SK-N-MC (cell line): ENCODE measurements at regions not wholly inside any gene's neighbourhood (a gene's known extent, or its start where the extent isn't known, plus 50 kb on each side); places are given as distances from the start of the nearest gene placed in this dataset.

Experiments used
- DNase-seq: peaks from one replicate; pipeline ENCODE4 v3.0.0-alpha.2; 2011; ENCODE audit warnings: low read depth, low spot score
- H3K27ac ChIP-seq: fragments of 200-600 bp; sonication (generic); 2 replicates; pipeline ENCODE4 v1.5.1; 2016; ENCODE audit warnings: mixed run types
- H3K36me3 ChIP-seq: fragments of 200-600 bp; sonication (generic); 2 replicates; pipeline ENCODE4 v1.6.1; 2017; ENCODE audit warnings: antibody characterized with exemption, low read length, mixed read lengths; ENCODE audit not compliant: insufficient read depth
- H3K4me3 ChIP-seq: fragments of 200-600 bp; sonication (generic); 2 replicates; pipeline ENCODE4 v1.5.1; 2016
- H3K9ac ChIP-seq: fragments of 200-600 bp; sonication (generic); 2 replicates; pipeline ENCODE4 v1.8.0; 2017; ENCODE audit warnings: mixed run types, mixed read lengths; ENCODE audit not compliant: insufficient read length
- H3K9me3 ChIP-seq: fragments of 200-600 bp; sonication (generic); 2 replicates; pipeline ENCODE4 v1.6.1; 2017; ENCODE audit warnings: low read depth, mild to moderate bottlenecking, antibody characterized with exemption, low read length, moderate library complexity, mixed read lengths
- EZH2 ChIP-seq: fragments of 200-600 bp; sonication (generic); IDR thresholded peaks from one replicate; pipeline ENCODE4 v1.6.1; 2017; ENCODE audit warnings: antibody characterized with exemption
- FOXP2 ChIP-seq: optimal IDR thresholded peaks from 2 replicates; pipeline ENCODE3; 2011; ENCODE audit warnings: mild to moderate bottlenecking, moderate library complexity; ENCODE audit not compliant: insufficient read depth; ENCODE audit errors: extremely low read length, control extremely low read depth
- POLR2AphosphoS5 ChIP-seq: IDR thresholded peaks from 2 replicates; pipeline ENCODE4 v1.6.1; 2012; ENCODE audit warnings: mild to moderate bottlenecking, low read depth, low read length, borderline replicate concordance

- no peak for DNase-seq
- peaks cover 15% of the 10 kb centered on the region for H3K9me3 ChIP-seq
- no peak overlapping the region for H3K4me3 ChIP-seq
- H3K9ac ChIP-seq: no peak overlapping the region
- H3K36me3 ChIP-seq: no peaks in the 10 kb centered on the region
- H3K27ac ChIP-seq: no peak overlapping the region
- TF ChIP-seq POLR2AphosphoS5 (no peak), FOXP2 (no peak), EZH2 (no peak)
Observed at GRCh38 chr2:111231532-111232252, 111.0 kb downstream of the BCL2L11 start.

- H3K9ac ChIP-seq: no peak overlapping the region
- DNase-seq: no peak
- H3K4me3 ChIP-seq: no peak overlapping the region
- H3K27ac ChIP-seq: no peak overlapping the region
- H3K36me3 ChIP-seq: no peaks in the 10 kb centered on the region
- no peak for TF ChIP-seq POLR2AphosphoS5
- TF ChIP-seq FOXP2: no peak
- TF ChIP-seq EZH2: no peak
- peaks cover 9% of the 10 kb centered on the region for H3K9me3 ChIP-seq
Observed at GRCh38 chr2:111235192-111236015, 114.7 kb downstream of the BCL2L11 start.

GRCh38 chr2:111236025-111236424, 115.3 kb downstream of the BCL2L11 start:
- TF ChIP-seq POLR2AphosphoS5 (no peak), EZH2 (no peak), FOXP2 (no peak)
- 0 out of 2 replicates have a peak, but pooled peaks cover 4% of the 10 kb centered on the region for H3K9me3 ChIP-seq
- no peak overlapping the region for H3K9ac ChIP-seq
- no peaks in the 10 kb centered on the region for H3K36me3 ChIP-seq
- DNase-seq: no peak
- no peak overlapping the region for H3K4me3 ChIP-seq
- no peak overlapping the region for H3K27ac ChIP-seq

- DNase-seq: no peak
- TF ChIP-seq POLR2AphosphoS5 (no peak), FOXP2 (no peak), EZH2 (no peak)
- no peak overlapping the region for H3K9ac ChIP-seq
- no peak overlapping the region for H3K27ac ChIP-seq
- H3K4me3 ChIP-seq: no peak overlapping the region
- H3K9me3 ChIP-seq: no peaks in the 10 kb centered on the region
- H3K36me3 ChIP-seq: no peaks in the 10 kb centered on the region
Observed at GRCh38 chr2:111238296-111238695, 117.6 kb downstream of the BCL2L11 start.

GRCh38 chr2:111239107-111239506, 118.4 kb downstream of the BCL2L11 start:
- no peak overlapping the region for H3K27ac ChIP-seq
- no peak for DNase-seq
- H3K4me3 ChIP-seq: no peak overlapping the region
- H3K36me3 ChIP-seq: no peaks in the 10 kb centered on the region
- no peak overlapping the region for H3K9ac ChIP-seq
- no peak for TF ChIP-seq FOXP2
- TF ChIP-seq EZH2: no peak
- TF ChIP-seq POLR2AphosphoS5: no peak
- H3K9me3 ChIP-seq: no peaks in the 10 kb centered on the region

GRCh38 chr2:111239581-111240249, 119.0 kb downstream of the BCL2L11 start:
- H3K9me3 ChIP-seq: no peaks in the 10 kb centered on the region
- DNase-seq: no peak
- TF ChIP-seq POLR2AphosphoS5 (no peak), EZH2 (no peak), FOXP2 (no peak)
- H3K9ac ChIP-seq: no peak overlapping the region
- H3K36me3 ChIP-seq: no peaks in the 10 kb centered on the region
- H3K4me3 ChIP-seq: no peak overlapping the region
- H3K27ac ChIP-seq: no peak overlapping the region

GRCh38 chr2:111243295-111243694, 122.6 kb downstream of the BCL2L11 start:
- no peak overlapping the region for H3K27ac ChIP-seq
- no peak overlapping the region for H3K9ac ChIP-seq
- no peaks in the 10 kb centered on the region for H3K36me3 ChIP-seq
- TF ChIP-seq EZH2: no peak
- TF ChIP-seq FOXP2: no peak
- TF ChIP-seq POLR2AphosphoS5: no peak
- no peak overlapping the region for H3K4me3 ChIP-seq
- DNase-seq: no peak
- H3K9me3 ChIP-seq: no peaks in the 10 kb centered on the region

- Histone ChIP-seq H3K9me3 (no peaks in the 10 kb centered on the region), H3K36me3 (no peaks in the 10 kb centered on the region), H3K27ac (no peak overlapping the region), H3K9ac (no peak overlapping the region), H3K4me3 (no peak overlapping the region)
- TF ChIP-seq EZH2 (no peak), FOXP2 (no peak), POLR2AphosphoS5 (no peak)
- DNase-seq: no peak
Observed at GRCh38 chr2:111244864-111245263, 124.2 kb downstream of the BCL2L11 start.
